AG04449 (cell line): ENCODE measurements at regions not wholly inside any gene's neighbourhood (a gene's known extent, or its start where the extent isn't known, plus 50 kb on each side); places are given as distances from the start of the nearest gene placed in this dataset.

Source experiments
- CTCF ChIA-PET: fragments of 350-600 bp; formaldehyde crosslinking; extraction: SDS; loops from one replicate; lab custom pipeline; 2021; ENCODE audit warnings: antibody characterized with exemption; lab: Yijun Ruan, JAX
- POLR2A ChIA-PET: fragments of 400-600, 350-600 bp; formaldehyde crosslinking; extraction: SDS; loops from one replicate; lab custom pipeline; 2020; ENCODE audit warnings: antibody characterized with exemption, inconsistent platforms; lab: Yijun Ruan, JAX
- DNase-seq: peaks from one replicate; pipeline ENCODE4 v3.0.0-alpha.2; 2010; ENCODE audit warnings: low read depth, low spot score
- H3K4me3 ChIP-seq: 2 replicates; pipeline ENCODE4 v1.5.1; 2011; ENCODE audit warnings: low read depth, mild to moderate bottlenecking, control low read depth, low read length
- CTCF ChIP-seq: IDR thresholded peaks from one replicate; pipeline ENCODE4 v1.5.1; 2011; ENCODE audit warnings: mild to moderate bottlenecking, moderate library complexity, low read length, control low read depth, inconsistent platforms; ENCODE audit not compliant: insufficient read depth; ENCODE audit errors: missing control alignments

- no peak for DNase-seq
- CTCF ChIA-PET = interaction anchor here (1.3 kb wide), 2 partner anchors 8 to 21 kb away, joined by 3 to 4 read pairs; no protein-coding TSS in a partner anchor
- TF ChIP-seq CTCF = no peak
- no peak overlapping the region for H3K4me3 ChIP-seq
- POLR2A ChIA-PET = interaction anchor here (0.8 kb wide), 1 partner anchor 304 kb away, joined by 3 read pairs; no protein-coding TSS in a partner anchor
These were observed 791.9 kb downstream of the FAT4 start for GRCh38 chr4:126106658-126107057.

- H3K4me3 ChIP-seq = no peak overlapping the region
- TF ChIP-seq CTCF = no peak
- ChIA-PET CTCF (no interaction called here), POLR2A (interaction anchor here (0.7 kb wide), 1 partner anchor 993 kb away, joined by 3 read pairs; no protein-coding TSS in a partner anchor)
- no peak for DNase-seq
These were observed 795.1 kb downstream of the FAT4 start for GRCh38 chr4:126109836-126110235.

- no peak overlapping the region for H3K4me3 ChIP-seq
- DNase-seq = no peak
- POLR2A ChIA-PET = no interaction called here
- no peak for TF ChIP-seq CTCF
- CTCF ChIA-PET = interaction anchor here (1.0 kb wide), 1 partner anchor 9 kb away, joined by 3 read pairs; no protein-coding TSS in a partner anchor
These were observed 798.3 kb downstream of the FAT4 start for GRCh38 chr4:126113058-126113457.

GRCh38 chr4:126123611-126124325 is 809.0 kb downstream of the FAT4 start:
- no peak overlapping the region for H3K4me3 ChIP-seq
- no peak for TF ChIP-seq CTCF
- POLR2A ChIA-PET = no interaction called here
- CTCF ChIA-PET = no interaction called here
- no peak for DNase-seq

- CTCF ChIA-PET = no interaction called here
- H3K4me3 ChIP-seq = no peak overlapping the region
- POLR2A ChIA-PET = no interaction called here
These were observed 810.1 kb downstream of the FAT4 start for GRCh38 chr4:126124818-126125217.

More at GRCh38 chr4:126124818-126125217, 810.1 kb downstream of the FAT4 start:
- DNase-seq = no peak
- TF ChIP-seq CTCF = no peak
